Activated T-cell treated with anti-CD3 and anti-CD28 coated beads, Interleukin-2, amount 50 U/mL, for 24 hours (primary cell): ENCODE measurements at regions not wholly inside any gene's neighbourhood (a gene's known extent, or its start where the extent isn't known, plus 50 kb on each side); places are given as distances from the start of the nearest gene placed in this dataset.
"Not testable (repeated sequence)": the region's sequence is repeated elsewhere in the genome, so short reads cannot be mapped to it uniquely, and the experiment has no call there.

ENCODE experiments used
- DNase-seq: peaks from one replicate; pipeline ENCODE4 v3.0.0-alpha.2; 2020
- H3K27ac Mint-ChIP-seq: 2 replicates; pipeline ENCODE4 v1.8.0; 2020; ENCODE audit warnings: mild to moderate bottlenecking, mixed read lengths
- H3K27me3 Mint-ChIP-seq: 2 replicates; pipeline ENCODE4 v1.8.0; 2020; ENCODE audit warnings: mixed read lengths
- H3K36me3 Mint-ChIP-seq: 2 replicates; pipeline ENCODE4 v1.8.0; 2020; ENCODE audit warnings: low read depth, mixed read lengths
- H3K4me1 Mint-ChIP-seq: 2 replicates; pipeline ENCODE4 v1.8.0; 2020; ENCODE audit warnings: low read depth, mixed read lengths
- H3K4me3 Mint-ChIP-seq: 2 replicates; pipeline ENCODE4 v1.8.0; 2020; ENCODE audit warnings: mild to moderate bottlenecking, moderate library complexity, mixed read lengths
- H3K9me3 Mint-ChIP-seq: 2 replicates; pipeline ENCODE4 v1.8.0; 2020; ENCODE audit warnings: mixed read lengths

DNA sequence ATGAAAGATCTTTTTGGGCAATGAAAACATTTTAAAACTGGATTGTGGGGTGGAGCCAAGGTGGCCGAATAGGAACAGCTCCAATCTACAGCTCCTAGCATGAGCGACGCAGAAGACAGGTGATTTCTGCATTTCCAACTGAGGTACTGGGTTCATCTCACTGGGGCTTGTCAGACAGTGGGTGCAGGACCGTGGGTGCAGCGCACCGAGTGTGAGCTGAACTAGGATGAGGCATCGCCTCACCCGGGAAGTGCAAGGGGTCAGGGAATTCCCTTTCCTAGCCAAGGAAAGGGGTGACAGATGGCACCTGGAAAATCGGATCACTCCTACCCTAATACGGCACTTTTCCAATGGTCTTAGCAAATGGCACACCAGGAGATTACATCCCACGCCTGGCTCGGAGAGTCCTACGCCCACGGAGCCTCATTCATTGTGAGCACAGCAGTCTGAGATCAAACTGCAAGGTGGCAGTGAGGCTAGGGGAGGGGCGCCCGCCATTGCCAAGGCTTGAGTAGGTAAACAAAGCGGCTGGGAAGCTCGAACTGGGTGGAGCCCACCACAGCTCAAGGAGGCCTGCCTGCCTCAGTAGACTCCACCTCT is 84.3 kb upstream of the FANCL start:
- not testable (repeated sequence) for H3K27ac Mint-ChIP-seq, H3K36me3 Mint-ChIP-seq, H3K9me3 Mint-ChIP-seq, H3K4me1 Mint-ChIP-seq, H3K4me3 Mint-ChIP-seq, DNase-seq
- peaks cover 20% of the 10 kb centered on the region for H3K27me3 Mint-ChIP-seq

DNA sequence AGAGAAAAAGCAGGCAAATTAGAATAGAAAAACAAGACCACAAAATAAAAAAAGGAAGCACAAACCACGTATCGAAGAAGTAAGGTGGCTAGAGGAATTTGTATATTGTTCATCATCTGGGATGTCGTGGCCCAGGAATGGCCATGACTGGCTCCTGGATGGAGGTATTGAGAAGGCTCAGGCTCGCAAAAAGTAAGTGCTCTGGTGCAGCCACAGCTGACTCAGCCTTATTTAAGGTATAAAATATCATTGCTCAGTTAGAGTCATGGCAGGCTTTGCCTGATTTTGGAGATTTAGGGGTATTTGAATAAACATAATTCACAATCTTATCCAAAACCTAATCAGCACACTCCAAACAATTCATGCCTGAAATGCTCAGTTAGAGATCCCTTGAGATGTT is 78.4 kb upstream of the FANCL start:
- H3K27ac Mint-ChIP-seq, result no peak overlapping the region
- H3K27me3 Mint-ChIP-seq, result peaks cover 7% of the 10 kb centered on the region
- no peaks in the 10 kb centered on the region for H3K36me3 Mint-ChIP-seq
- no peak overlapping the region for H3K4me3 Mint-ChIP-seq
- H3K9me3 Mint-ChIP-seq, result no peaks in the 10 kb centered on the region
- DNase-seq, result no peak
- H3K4me1 Mint-ChIP-seq, result no peaks in the 10 kb centered on the region

DNA sequence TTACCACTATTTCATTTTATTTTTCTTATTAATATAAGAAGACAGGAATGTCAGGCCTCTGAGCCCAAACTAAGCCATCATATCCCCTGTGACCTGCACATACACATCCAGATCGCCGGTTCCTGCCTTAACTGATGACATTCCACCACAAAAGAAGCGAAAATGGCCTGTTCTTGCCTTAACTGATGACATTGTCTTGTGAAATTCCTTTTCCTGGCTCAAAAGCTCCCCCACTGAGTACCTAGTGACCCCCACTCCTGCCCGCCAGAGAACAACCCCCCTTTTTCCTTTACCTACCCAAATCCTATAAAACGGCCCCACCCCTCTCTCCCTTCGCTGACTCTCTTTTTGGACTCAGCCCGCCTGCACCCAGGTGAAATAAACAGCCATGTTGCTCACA is 77.8 kb upstream of the FANCL start:
- H3K27me3 Mint-ChIP-seq, H3K4me3 Mint-ChIP-seq: not testable (repeated sequence)

DNA sequence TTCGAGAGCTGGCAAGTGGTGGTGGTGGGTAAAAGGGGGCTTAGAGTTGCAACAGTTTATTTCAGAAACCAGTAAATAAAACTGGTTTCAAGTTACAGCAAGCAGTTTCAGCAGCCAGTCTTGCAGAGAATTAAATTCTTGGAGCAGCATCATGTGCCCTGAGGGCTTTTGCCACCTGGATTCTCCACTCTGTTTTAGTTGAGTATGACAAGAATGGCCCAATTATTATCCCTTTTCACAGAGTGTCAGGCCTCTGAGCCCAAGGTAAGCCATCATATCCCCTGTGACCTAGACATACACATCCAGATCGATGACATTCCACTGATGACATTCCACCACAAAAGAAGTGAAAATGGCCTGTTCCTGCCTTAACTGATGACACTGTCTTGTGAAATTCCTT is 72.8 kb upstream of the FANCL start:
- H3K4me1 Mint-ChIP-seq, result no peaks in the 10 kb centered on the region
- H3K27me3 Mint-ChIP-seq, result no peaks in the 10 kb centered on the region
- H3K36me3 Mint-ChIP-seq, result no peaks in the 10 kb centered on the region
- H3K4me3 Mint-ChIP-seq, result no peak overlapping the region
- DNase-seq, result no peak
- H3K27ac Mint-ChIP-seq, result no peak overlapping the region
- peaks cover 2% of the 10 kb centered on the region for H3K9me3 Mint-ChIP-seq

More for the DNA sequence above, 77.8 kb upstream of the FANCL start:
- not testable (repeated sequence) for H3K36me3 Mint-ChIP-seq, H3K4me1 Mint-ChIP-seq, H3K27ac Mint-ChIP-seq, H3K9me3 Mint-ChIP-seq, DNase-seq

DNA sequence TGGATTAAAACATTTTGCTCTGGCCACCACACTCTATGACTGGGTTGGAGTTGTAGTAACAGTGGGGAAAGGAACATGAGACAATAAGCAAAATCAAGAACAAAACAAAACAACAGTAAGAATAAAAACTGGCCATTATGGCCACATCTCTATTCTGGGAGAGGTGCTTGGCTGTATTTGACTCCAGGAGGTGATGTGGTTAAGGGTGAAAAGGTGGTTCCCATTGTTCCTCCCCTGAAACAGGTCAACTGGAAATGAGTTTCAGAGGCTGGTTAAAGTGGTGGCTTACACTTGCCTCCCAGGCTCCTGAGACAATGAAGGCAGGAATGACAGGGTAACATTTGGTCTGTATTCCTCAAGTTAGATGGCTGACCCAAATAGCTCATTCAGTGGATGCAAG is 67.3 kb upstream of the FANCL start:
- H3K4me3 Mint-ChIP-seq, result no peak overlapping the region
- no peak overlapping the region for H3K27ac Mint-ChIP-seq
- peaks cover under 1% of the 10 kb centered on the region for H3K9me3 Mint-ChIP-seq
- H3K36me3 Mint-ChIP-seq, result no peaks in the 10 kb centered on the region
- DNase-seq, result no peak
- H3K27me3 Mint-ChIP-seq, result peaks cover 7% of the 10 kb centered on the region
- no peaks in the 10 kb centered on the region for H3K4me1 Mint-ChIP-seq

DNA sequence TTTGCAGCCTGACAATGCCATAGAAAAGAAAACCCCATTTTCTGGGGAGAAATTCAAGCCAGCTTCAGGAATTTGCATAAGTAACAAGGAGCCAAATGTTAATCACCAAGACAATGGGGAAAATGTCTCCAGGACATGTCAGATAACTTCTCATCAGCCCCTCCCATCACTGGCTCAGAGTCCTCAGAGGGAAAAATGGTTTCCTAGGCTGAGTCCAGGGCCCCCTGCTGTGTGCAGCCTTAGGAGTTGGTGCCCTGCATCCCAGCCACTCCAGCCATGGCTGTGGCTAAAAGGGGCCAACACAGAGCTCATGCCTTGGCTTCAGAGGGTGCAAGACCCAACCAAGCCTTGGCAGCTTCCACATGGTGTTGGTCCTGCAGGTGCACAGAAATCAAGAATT is 63.7 kb upstream of the FANCL start:
- no peak for DNase-seq
- no peaks in the 10 kb centered on the region for H3K4me1 Mint-ChIP-seq
- H3K36me3 Mint-ChIP-seq, result no peaks in the 10 kb centered on the region
- peaks cover 19% of the 10 kb centered on the region for H3K27me3 Mint-ChIP-seq
- no peak overlapping the region for H3K4me3 Mint-ChIP-seq
- H3K27ac Mint-ChIP-seq, result no peak overlapping the region
- H3K9me3 Mint-ChIP-seq, result no peaks in the 10 kb centered on the region

DNA sequence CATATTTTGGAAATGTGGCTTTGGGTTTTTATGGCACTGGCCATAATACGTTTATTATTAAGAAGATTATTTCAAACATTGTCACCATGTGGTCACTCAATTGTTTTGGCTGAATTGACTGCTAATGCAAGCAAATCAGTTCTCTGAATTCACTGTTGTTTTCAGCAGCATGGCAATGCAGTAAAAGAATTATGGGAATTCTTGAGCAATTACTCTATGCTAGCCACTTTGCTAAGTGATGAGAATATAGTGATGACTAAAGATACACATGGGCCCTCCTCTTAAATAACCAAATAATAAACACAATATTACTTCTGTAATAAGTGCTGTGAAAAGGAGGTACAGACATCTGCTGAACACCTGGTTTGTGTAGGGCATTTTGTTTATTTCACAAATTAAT is 58.0 kb upstream of the FANCL start:
- H3K27ac Mint-ChIP-seq, result no peak overlapping the region
- no peaks in the 10 kb centered on the region for H3K9me3 Mint-ChIP-seq
- H3K4me3 Mint-ChIP-seq, result no peak overlapping the region
- H3K36me3 Mint-ChIP-seq, result no peaks in the 10 kb centered on the region
- H3K27me3 Mint-ChIP-seq, result peaks cover 13% of the 10 kb centered on the region
- no peak for DNase-seq
- no peaks in the 10 kb centered on the region for H3K4me1 Mint-ChIP-seq

DNA sequence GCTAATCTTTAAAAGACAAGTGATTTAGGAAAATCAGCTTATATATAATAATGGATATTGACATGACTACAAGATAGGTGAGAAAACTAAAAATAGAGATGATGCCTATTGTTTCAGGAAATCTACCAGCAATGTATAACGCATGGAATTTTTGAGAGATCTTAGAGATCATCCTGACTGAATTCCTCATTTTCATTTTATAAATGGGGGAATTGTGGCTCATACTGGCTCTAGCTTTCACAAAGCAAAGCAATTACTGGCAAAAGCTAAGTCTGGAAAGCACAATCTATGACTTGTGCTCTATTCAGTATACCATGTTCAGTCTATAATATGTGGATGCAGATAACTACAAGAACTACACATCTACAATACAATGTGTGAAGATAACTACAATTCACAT is 51.9 kb upstream of the FANCL start:
- H3K4me3 Mint-ChIP-seq, result no peak overlapping the region
- DNase-seq, result no peak
- H3K9me3 Mint-ChIP-seq, result no peaks in the 10 kb centered on the region
- H3K36me3 Mint-ChIP-seq, result no peaks in the 10 kb centered on the region
- peaks cover 19% of the 10 kb centered on the region for H3K27me3 Mint-ChIP-seq
- H3K27ac Mint-ChIP-seq, result no peak overlapping the region
- no peaks in the 10 kb centered on the region for H3K4me1 Mint-ChIP-seq

DNA sequence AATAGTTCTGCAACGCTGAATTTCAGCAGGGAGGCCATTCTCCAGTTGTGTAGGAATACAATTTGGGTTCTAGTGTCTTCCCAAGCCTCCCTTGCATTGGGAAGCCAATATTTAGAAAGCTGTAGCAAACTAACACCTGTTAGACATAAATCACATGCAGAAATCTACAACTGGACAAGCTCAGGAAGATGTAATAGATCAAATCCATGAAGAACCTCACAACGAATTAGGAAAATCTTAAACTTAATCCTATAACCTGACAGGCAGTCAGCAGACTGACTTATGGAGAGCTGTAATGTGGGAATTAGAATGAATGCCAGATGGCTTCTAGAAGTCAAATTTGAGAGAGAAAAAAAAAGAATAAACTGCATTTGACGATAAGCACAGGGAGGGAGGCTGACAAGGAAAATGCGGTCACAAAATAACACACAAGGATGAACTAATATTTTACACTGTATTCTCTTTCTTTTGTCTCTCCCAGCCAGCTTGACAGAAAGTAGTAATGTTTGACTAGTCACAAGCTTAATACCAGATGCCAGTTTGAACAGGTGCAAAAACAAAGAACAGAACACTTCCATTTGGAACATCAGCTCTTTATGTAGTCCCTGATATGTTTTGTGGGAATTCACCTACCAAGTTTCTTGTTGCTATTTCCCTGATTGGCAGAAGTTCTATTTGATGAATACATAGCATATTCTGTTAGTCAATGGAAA is 50.8 kb upstream of the FANCL start:
- no peaks in the 10 kb centered on the region for H3K9me3 Mint-ChIP-seq
- peaks cover 19% of the 10 kb centered on the region for H3K27me3 Mint-ChIP-seq
- H3K4me1 Mint-ChIP-seq, result no peaks in the 10 kb centered on the region

More for the DNA sequence above, 50.8 kb upstream of the FANCL start:
- H3K4me3 Mint-ChIP-seq, result no peak overlapping the region
- no peak for DNase-seq
- no peaks in the 10 kb centered on the region for H3K36me3 Mint-ChIP-seq
- no peak overlapping the region for H3K27ac Mint-ChIP-seq
